T-cell (primary cell): ENCODE measurements at regions not wholly inside any gene's neighbourhood (a gene's known extent, or its start where the extent isn't known, plus 50 kb on each side); places are given as distances from the start of the nearest gene placed in this dataset.

Source experiments
- ATAC-seq, 4 experiments: fragments of 200-7000 bp in 3 of 4; fragments of 150-1000 bp in 1 of 4; cut with Tn5 transposase; replicated peaks in 1 of 4; 1 replicate in 3 of 4; 2 replicates in 1 of 4; pipeline ENCODE4 v1.10.0; 2021; ENCODE audit warnings: moderate library complexity in 3 of 4, mild to moderate bottlenecking in 2 of 4, moderate number of reproducible peaks in 1 of 4
- CTCF ChIA-PET, 2 donors: fragments of 300-600 bp; sonication (Branson Sonifier 250); formaldehyde crosslinking; loops; one replicate each; lab custom pipeline; 2022; ENCODE audit warnings: antibody characterized with exemption in 2 of 2; lab: Charles Lee
- POLR2A ChIA-PET, 2 donors: fragments of 300-600 bp; sonication (Branson Sonifier 250); formaldehyde crosslinking; loops; one replicate each; lab custom pipeline; 2022; ENCODE audit warnings: antibody characterized with exemption in 2 of 2; lab: Charles Lee
- DNase-seq, 35 experiments: peaks; one replicate each; pipeline versions ENCODE4 v3.0.0 to v3.0.0-alpha.2; 2013 to 2023
- H3K27ac ChIP-seq: one replicate; pipeline ENCODE4 v1.5.1; 2013; ENCODE audit warnings: low read length
- H3K27me3 ChIP-seq, 2 experiments: replicated peaks in 1 of 2; 1 replicate in 1 of 2; 2 replicates in 1 of 2; pipeline versions ENCODE4 v1.6.1 to v1.7.0; 2013; ENCODE audit warnings: low read length in 1 of 2, mixed read lengths in 1 of 2; ENCODE audit not compliant: control insufficient read depth in 2 of 2, insufficient read depth in 2 of 2; ENCODE audit errors: extremely low read depth in 1 of 2
- H3K36me3 ChIP-seq, 2 donors: 1 replicate in 1 of 2; 2 replicates in 1 of 2; pipeline versions ENCODE4 v1.6.1 to v1.7.0; 2013; ENCODE audit warnings: low read length in 1 of 2; ENCODE audit not compliant: control insufficient read depth in 2 of 2, insufficient read depth in 1 of 2; ENCODE audit errors: extremely low read depth in 1 of 2
- H3K4me1 ChIP-seq, 2 experiments: 1 replicate in 1 of 2; 2 replicates in 1 of 2; pipeline versions ENCODE4 v1.6.1 to v1.7.0; 2013; ENCODE audit warnings: low read length in 2 of 2, mixed read lengths in 1 of 2; ENCODE audit not compliant: insufficient read depth in 2 of 2, control insufficient read depth in 1 of 2; ENCODE audit errors: extremely low read depth in 1 of 2
- H3K4me3 ChIP-seq, 2 donors: 1 replicate in 1 of 2; 2 replicates in 1 of 2; pipeline versions ENCODE4 v1.5.1 to v1.7.0; 2013; ENCODE audit warnings: mild to moderate bottlenecking in 2 of 2, low read length in 1 of 2, moderate library complexity in 1 of 2; ENCODE audit not compliant: control insufficient read depth in 1 of 2; ENCODE audit errors: extremely low read depth in 1 of 2
- H3K9me3 ChIP-seq: 2 replicates; pipeline ENCODE4 v1.7.0; 2013
- H3K27ac Mint-ChIP-seq, 2 donors: one replicate each; pipeline ENCODE4 v1.8.0; 2020 to 2021; ENCODE audit warnings: mild to moderate bottlenecking in 2 of 2, mixed read lengths in 2 of 2
- H3K27me3 Mint-ChIP-seq, 2 donors: one replicate each; pipeline ENCODE4 v1.8.0; 2021 to 2022; ENCODE audit warnings: mixed read lengths in 2 of 2
- H3K36me3 Mint-ChIP-seq: one replicate; pipeline ENCODE4 v1.8.0; 2021; ENCODE audit warnings: mixed read lengths
- H3K4me1 Mint-ChIP-seq, 3 donors: one replicate each; pipeline ENCODE4 v1.8.0; 2020 to 2022; ENCODE audit warnings: mixed read lengths in 3 of 3, mild to moderate bottlenecking in 1 of 3
- H3K4me3 Mint-ChIP-seq, 3 donors: one replicate each; pipeline ENCODE4 v1.8.0; 2020 to 2022; ENCODE audit warnings: mild to moderate bottlenecking in 3 of 3, mixed read lengths in 3 of 3, moderate library complexity in 3 of 3
- H3K9me3 Mint-ChIP-seq, 3 donors: one replicate each; pipeline ENCODE4 v1.8.0; 2020 to 2022; ENCODE audit warnings: mixed read lengths in 3 of 3
- WGBS: methylation state at CpG from one replicate; pipeline ENCODE4 v1.1.5; 2013; ENCODE audit warnings: missing lambda C conversion rate; ENCODE audit not compliant: insufficient coverage; 5-methylcytosine and 5-hydroxymethylcytosine counted together

GRCh38 chr4:59855630-59856352 is 1344.3 kb upstream of the ADGRL3 start:
- Histone ChIP-seq H3K9me3 (no peaks in the 10 kb centered on the region), H3K4me3 (no peak overlapping the region), H3K36me3 (no peaks in the 10 kb centered on the region), H3K27ac (no peak overlapping the region), H3K4me1 (no peaks in the 10 kb centered on the region), H3K27me3 (no peaks in the 10 kb centered on the region)
- Mint-ChIP-seq H3K9me3 (peaks cover 4 to 10% (median 9%) of the 10 kb centered on the region in 3 donors), H3K27me3 (no peaks in the 10 kb centered on the region), H3K36me3 (no peaks in the 10 kb centered on the region), H3K4me3 (no peak overlapping the region), H3K27ac (no peak overlapping the region), H3K4me1 (no peaks in the 10 kb centered on the region)
- ChIA-PET CTCF (no interaction called here), POLR2A (interaction anchor here in 1 of 2 donors (0.7 kb wide), 1 partner anchor 43 kb away, joined by 4 read pairs; no protein-coding TSS in a partner anchor)
- no peak for ATAC-seq
- DNase-seq = no peak
- WGBS = 87% methylated on average over 15 of the region's 18 CpGs

- Histone ChIP-seq H3K9me3 (no peaks in the 10 kb centered on the region), H3K4me1 (no peaks in the 10 kb centered on the region), H3K27me3 (no peaks in the 10 kb centered on the region), H3K4me3 (no peak overlapping the region), H3K27ac (no peak overlapping the region), H3K36me3 (no peaks in the 10 kb centered on the region)
- ChIA-PET CTCF (no interaction called here), POLR2A (no interaction called here)
- H3K4me1 Mint-ChIP-seq = no peaks in the 10 kb centered on the region
- ATAC-seq = no peak
- H3K36me3 Mint-ChIP-seq = no peaks in the 10 kb centered on the region
- H3K27ac Mint-ChIP-seq = no peak overlapping the region
- WGBS = 100% methylated on average over 1 of the region's 3 CpGs
- no peak for DNase-seq
- peaks cover 5 to 27% (median 11%) of the 10 kb centered on the region in 3 donors for H3K9me3 Mint-ChIP-seq
- no peak overlapping the region for H3K4me3 Mint-ChIP-seq
- H3K27me3 Mint-ChIP-seq = no peaks in the 10 kb centered on the region
Measured at GRCh38 chr4:59869056-59869455, 1331.1 kb upstream of the ADGRL3 start.

- no peak overlapping the region for H3K27ac ChIP-seq
- no peaks in the 10 kb centered on the region for H3K4me1 ChIP-seq
- no CpG with 5 or more reads among the region's 3 CpGs for WGBS
- no peaks in the 10 kb centered on the region for H3K27me3 Mint-ChIP-seq
- no peak for ATAC-seq
- H3K27ac Mint-ChIP-seq = no peak overlapping the region
- no peak overlapping the region for H3K4me3 Mint-ChIP-seq
- no peaks in the 10 kb centered on the region for H3K27me3 ChIP-seq
- ChIA-PET POLR2A (no interaction called here), CTCF (no interaction called here)
- H3K36me3 Mint-ChIP-seq = no peaks in the 10 kb centered on the region
- no peaks in the 10 kb centered on the region for H3K9me3 ChIP-seq
- no peaks in the 10 kb centered on the region for H3K4me1 Mint-ChIP-seq
- H3K4me3 ChIP-seq = no peak overlapping the region
- H3K9me3 Mint-ChIP-seq = peaks cover 5 to 27% (median 11%) of the 10 kb centered on the region in 3 donors
- no peaks in the 10 kb centered on the region for H3K36me3 ChIP-seq
- DNase-seq = no peak
Measured at GRCh38 chr4:59869559-59869958, 1330.6 kb upstream of the ADGRL3 start.

GRCh38 chr4:59881632-59882031 is 1318.5 kb upstream of the ADGRL3 start:
- Histone ChIP-seq H3K4me3 (no peak overlapping the region), H3K4me1 (no peaks in the 10 kb centered on the region), H3K9me3 (no peaks in the 10 kb centered on the region), H3K36me3 (no peaks in the 10 kb centered on the region), H3K27ac (no peak overlapping the region), H3K27me3 (no peaks in the 10 kb centered on the region)
- no peaks in the 10 kb centered on the region for H3K27me3 Mint-ChIP-seq
- no peak overlapping the region for H3K4me3 Mint-ChIP-seq
- ChIA-PET CTCF (no interaction called here), POLR2A (no interaction called here)
- ATAC-seq (no peak), DNase-seq (no peak)
- H3K9me3 Mint-ChIP-seq = peaks cover 4 to 17% (median 9%) of the 10 kb centered on the region in 3 donors
- H3K4me1 Mint-ChIP-seq = no peaks in the 10 kb centered on the region
- H3K27ac Mint-ChIP-seq = no peak overlapping the region
- no peaks in the 10 kb centered on the region for H3K36me3 Mint-ChIP-seq

- no peaks in the 10 kb centered on the region for H3K4me1 Mint-ChIP-seq
- Histone ChIP-seq H3K27ac (no peak overlapping the region), H3K4me3 (no peak overlapping the region), H3K36me3 (no peaks in the 10 kb centered on the region), H3K4me1 (no peaks in the 10 kb centered on the region), H3K27me3 (no peaks in the 10 kb centered on the region), H3K9me3 (no peaks in the 10 kb centered on the region)
- H3K27ac Mint-ChIP-seq = no peak overlapping the region
- CTCF ChIA-PET = interaction anchor here in 1 of 2 donors (0.6 kb wide), 1 partner anchor 866 kb away, joined by 5 read pairs; no protein-coding TSS in a partner anchor
- no peaks in the 10 kb centered on the region for H3K36me3 Mint-ChIP-seq
- POLR2A ChIA-PET = no interaction called here
- ATAC-seq = no peak
- WGBS = no CpG with 5 or more reads among the region's 3 CpGs
- no peak for DNase-seq
- H3K9me3 Mint-ChIP-seq = peaks cover 7 to 20% (median 14%) of the 10 kb centered on the region in 3 donors
- no peaks in the 10 kb centered on the region for H3K27me3 Mint-ChIP-seq
- H3K4me3 Mint-ChIP-seq = no peak overlapping the region
Measured at GRCh38 chr4:59904331-59904730, 1295.8 kb upstream of the ADGRL3 start.

- no peak overlapping the region for H3K27ac Mint-ChIP-seq
- POLR2A ChIA-PET = no interaction called here
- Histone ChIP-seq H3K27ac (no peak overlapping the region), H3K4me1 (no peaks in the 10 kb centered on the region), H3K36me3 (no peaks in the 10 kb centered on the region), H3K4me3 (no peak overlapping the region), H3K9me3 (peaks cover 2% of the 10 kb centered on the region), H3K27me3 (no peaks in the 10 kb centered on the region)
- no peaks in the 10 kb centered on the region for H3K27me3 Mint-ChIP-seq
- no peaks in the 10 kb centered on the region for H3K36me3 Mint-ChIP-seq
- peaks cover 5 to 19% (median 7%) of the 10 kb centered on the region in 3 donors for H3K9me3 Mint-ChIP-seq
- CTCF ChIA-PET = no interaction called here
- ATAC-seq = no peak
- no peak for DNase-seq
- no peak overlapping the region for H3K4me3 Mint-ChIP-seq
- H3K4me1 Mint-ChIP-seq = no peaks in the 10 kb centered on the region
- WGBS = no CpG with 5 or more reads among the region's 3 CpGs
Measured at GRCh38 chr4:59920416-59920815, 1279.7 kb upstream of the ADGRL3 start.
